ENCODE measurements at regions not wholly inside any gene's neighbourhood (a gene's known extent, or its start where the extent isn't known, plus 50 kb on each side); places are given as distances from the start of the nearest gene placed in this dataset.

- TF ChIP-seq CTCF (IDR thresholded peaks at IDR 0.05), result no peak
- TF ChIP-seq POLR2A (IDR thresholded peaks at IDR 0.05), result no peak
These were observed 547.1 kb upstream of the ZNF337 start for GRCh38 chr20:26243731-26244130.
